Loucy (cell line): ENCODE measurements at regions not wholly inside any gene's neighbourhood (a gene's known extent, or its start where the extent isn't known, plus 50 kb on each side); places are given as distances from the start of the nearest gene placed in this dataset.

Experiments used
- H2AFZ ChIP-seq: fragments of 200-600 bp; sonication (generic); 2 replicates; pipeline ENCODE4 v1.6.0; 2016; ENCODE audit warnings: antibody characterized with exemption, mild to moderate bottlenecking, low read length, moderate library complexity
- H3F3A ChIP-seq: fragments of 200-600 bp; 2 replicates; pipeline ENCODE4 v1.6.0; 2016; ENCODE audit warnings: antibody characterized with exemption, low read depth, mild to moderate bottlenecking
- H3K27me3 ChIP-seq: fragments of 200-600 bp; sonication (generic); 2 replicates; pipeline ENCODE4 v1.6.1; 2014; ENCODE audit warnings: low read length, mild to moderate bottlenecking; ENCODE audit not compliant: insufficient read depth, poor library complexity, severe bottlenecking
- H3K36me3 ChIP-seq: fragments of 200-600 bp; sonication (generic); 2 replicates; pipeline ENCODE4 v1.6.1; 2016; ENCODE audit warnings: low read length; ENCODE audit not compliant: insufficient read depth
- H3K4me1 ChIP-seq: fragments of 200-600 bp; sonication (generic); 2 replicates; pipeline ENCODE4 v1.5.1; 2014; ENCODE audit warnings: low read length, mild to moderate bottlenecking; ENCODE audit not compliant: insufficient read depth, poor library complexity, severe bottlenecking
- H3K4me2 ChIP-seq: fragments of 200-600 bp; sonication (generic); 2 replicates; pipeline ENCODE4 v1.6.0; 2014; ENCODE audit warnings: antibody characterized with exemption, low read length, low read depth, mild to moderate bottlenecking; ENCODE audit not compliant: poor library complexity, severe bottlenecking
- H3K4me3 ChIP-seq: fragments of 200-600 bp; sonication (generic); 2 replicates; pipeline ENCODE4 v1.5.1; 2014; ENCODE audit warnings: low read length, mild to moderate bottlenecking, mixed read lengths; ENCODE audit not compliant: poor library complexity, severe bottlenecking
- H3K79me2 ChIP-seq: fragments of 200-600 bp; sonication (generic); 2 replicates; pipeline ENCODE4 v1.6.1; 2014; ENCODE audit warnings: low read length; ENCODE audit not compliant: insufficient read depth
- H3K9ac ChIP-seq: fragments of 200-600 bp; sonication (generic); 2 replicates; pipeline ENCODE4 v1.6.0; 2014; ENCODE audit warnings: mild to moderate bottlenecking, low read depth, low read length, moderate library complexity; ENCODE audit not compliant: poor library complexity, severe bottlenecking
- H3K9me2 ChIP-seq: fragments of 200-600 bp; sonication (generic); replicated peaks from 2 replicates; pipeline ENCODE4 v1.6.1; 2016; ENCODE audit warnings: low read depth, low read length, mixed read lengths
- H3K9me3 ChIP-seq: fragments of 200-600 bp; sonication (generic); 2 replicates; pipeline ENCODE4 v1.6.1; 2014; ENCODE audit warnings: mild to moderate bottlenecking, antibody characterized with exemption, low read length, low read depth; ENCODE audit not compliant: insufficient read depth
- H4K20me1 ChIP-seq: fragments of 200-600 bp; sonication (generic); 2 replicates; pipeline ENCODE4 v1.6.0; 2014; ENCODE audit warnings: antibody characterized with exemption, low read length, mild to moderate bottlenecking; ENCODE audit not compliant: insufficient read depth, poor library complexity, severe bottlenecking
- CTCF ChIP-seq: fragments of 200-600 bp; sonication (generic); conservative IDR thresholded peaks from 2 replicates; pipeline ENCODE4 v1.5.1; 2014; ENCODE audit warnings: mild to moderate bottlenecking, antibody characterized with exemption, low read length
- EZH2phosphoT487 ChIP-seq: fragments of 200-600 bp; IDR thresholded peaks from 2 replicates; pipeline ENCODE4 v1.6.1; 2018; ENCODE audit warnings: antibody characterized with exemption, mild to moderate bottlenecking, moderate library complexity, borderline replicate concordance

- Histone ChIP-seq H3K27me3 (no peaks in the 10 kb centered on the region), H3K4me1 (no peaks in the 10 kb centered on the region), H3K36me3 (no peaks in the 10 kb centered on the region), H3K4me2 (peak overlapping the region; percentile 53), H3K9ac (no peak overlapping the region), H4K20me1 (no peaks in the 10 kb centered on the region), H3K4me3 (peak overlapping the region; percentile 60), H3F3A (no peaks in the 10 kb centered on the region), H3K9me2 (no peaks in the 10 kb centered on the region), H3K79me2 (no peaks in the 10 kb centered on the region), H2AFZ (peak overlapping the region; percentile 86), H3K9me3 (no peaks in the 10 kb centered on the region)
- TF ChIP-seq CTCF = no peak
- TF ChIP-seq EZH2phosphoT487 = no peak
Measured at GRCh38 chr2:180196419-180196977, 189.4 kb upstream of the CWC22 start.

DNA sequence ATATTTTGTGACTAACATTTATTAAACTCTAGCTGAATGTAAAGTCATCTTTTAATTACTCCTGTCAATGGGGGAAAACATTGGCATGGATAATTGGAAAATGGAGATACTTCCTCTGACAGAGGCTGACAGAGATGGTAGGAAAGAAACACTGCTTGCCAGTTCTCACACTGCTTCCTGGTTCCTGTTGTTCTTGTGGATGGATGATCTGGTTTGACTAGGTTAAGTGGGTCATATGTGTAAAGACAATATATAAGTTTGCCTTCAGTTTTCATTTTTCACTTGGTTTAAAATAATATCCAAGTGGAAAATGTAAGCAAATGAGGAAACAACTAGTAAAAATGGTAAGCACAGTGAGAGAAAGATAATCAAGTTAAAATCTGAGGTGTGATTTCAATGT, 188.8 kb upstream of the CWC22 start:
- no peak for TF ChIP-seq CTCF
- no peak for TF ChIP-seq EZH2phosphoT487
- Histone ChIP-seq H3K4me1 (no peaks in the 10 kb centered on the region), H3F3A (no peaks in the 10 kb centered on the region), H2AFZ (peak overlapping the region; percentile 86), H3K36me3 (no peaks in the 10 kb centered on the region), H3K9ac (no peak overlapping the region), H3K4me2 (peak overlapping the region; percentile 53), H4K20me1 (no peaks in the 10 kb centered on the region), H3K4me3 (no peak overlapping the region), H3K9me3 (no peaks in the 10 kb centered on the region), H3K27me3 (no peaks in the 10 kb centered on the region), H3K79me2 (no peaks in the 10 kb centered on the region), H3K9me2 (no peaks in the 10 kb centered on the region)

- Histone ChIP-seq H3F3A (no peaks in the 10 kb centered on the region), H3K4me3 (no peak overlapping the region), H3K4me2 (no peak overlapping the region), H3K9me2 (no peaks in the 10 kb centered on the region), H3K4me1 (no peaks in the 10 kb centered on the region), H3K9ac (no peak overlapping the region), H3K27me3 (no peaks in the 10 kb centered on the region), H3K79me2 (no peaks in the 10 kb centered on the region), H3K9me3 (no peaks in the 10 kb centered on the region), H2AFZ (no peak overlapping the region), H3K36me3 (no peaks in the 10 kb centered on the region), H4K20me1 (no peaks in the 10 kb centered on the region)
- TF ChIP-seq CTCF (no peak), EZH2phosphoT487 (no peak)
Measured at GRCh38 chr2:180191432-180192124, 184.5 kb upstream of the CWC22 start.
